B cell (primary cell): ENCODE measurements at regions not wholly inside any gene's neighbourhood (a gene's known extent, or its start where the extent isn't known, plus 50 kb on each side); places are given as distances from the start of the nearest gene placed in this dataset.

Experiments
- ATAC-seq: fragments of 200-7000 bp; cut with Tn5 transposase; one replicate; pipeline ENCODE4 v1.10.0; 2021; ENCODE audit warnings: low read depth, mild to moderate bottlenecking, moderate number of reproducible peaks, moderate library complexity
- CTCF ChIA-PET: fragments of 350-600 bp; sonication (Branson Sonifier 250); formaldehyde crosslinking; loops from one replicate; lab custom pipeline; 2021; ENCODE audit warnings: antibody characterized with exemption, inconsistent platforms; lab: Charles Lee
- POLR2A ChIA-PET: fragments of 350-600 bp; sonication (Branson Sonifier 250); formaldehyde crosslinking; loops from one replicate; lab custom pipeline; 2021; ENCODE audit warnings: antibody characterized with exemption; lab: Charles Lee
- DNase-seq: peaks from one replicate; pipeline ENCODE4 v3.0.0; 2013
- H2AFZ ChIP-seq: 2 replicates; pipeline ENCODE4 v1.6.1; 2012; ENCODE audit warnings: mild to moderate bottlenecking, low read depth, low read length; ENCODE audit not compliant: insufficient read depth, poor library complexity, severe bottlenecking
- H3K27ac ChIP-seq, 2 donors: 1 replicate in 1 of 2; 2 replicates in 1 of 2; pipeline ENCODE4 v1.5.1; 2012 to 2013; ENCODE audit warnings: low read length in 2 of 2, mild to moderate bottlenecking in 2 of 2, moderate library complexity in 1 of 2
- H3K27me3 ChIP-seq, 4 experiments: fragments of 200-600 bp in 1 of 4; sonication (generic) in 1 of 4; replicated peaks in 1 of 4; 1 replicate in 2 of 4; 2 replicates in 2 of 4; pipeline versions ENCODE4 v1.6.1 to v1.7.0; 2013 to 2016; ENCODE audit warnings: low read length in 3 of 4, mild to moderate bottlenecking in 2 of 4, mixed read lengths in 1 of 4, moderate library complexity in 1 of 4; ENCODE audit not compliant: insufficient read depth in 4 of 4, control insufficient read depth in 3 of 4; ENCODE audit errors: control extremely low read depth in 1 of 4
- H3K36me3 ChIP-seq, 2 experiments: replicated peaks in 1 of 2; 1 replicate in 1 of 2; 2 replicates in 1 of 2; pipeline versions ENCODE4 v1.6.1 to v1.7.1; 2013; ENCODE audit warnings: low read length in 1 of 2; ENCODE audit not compliant: insufficient read depth in 2 of 2, control insufficient read depth in 1 of 2; ENCODE audit errors: control extremely low read depth in 1 of 2, extremely low read depth in 1 of 2
- H3K4me1 ChIP-seq, 2 donors: fragments of 200-600 bp in 1 of 2; sonication (generic) in 1 of 2; 1 replicate in 1 of 2; 2 replicates in 1 of 2; pipeline versions ENCODE4 v1.5.1 to v1.6.1; 2013 to 2017; ENCODE audit warnings: low read length in 2 of 2; ENCODE audit not compliant: control insufficient read depth in 2 of 2, insufficient read depth in 2 of 2
- H3K4me2 ChIP-seq: replicated peaks from 2 replicates; pipeline ENCODE3; 2012; ENCODE audit warnings: mild to moderate bottlenecking, low read depth, low read length; ENCODE audit not compliant: poor library complexity, severe bottlenecking
- H3K4me3 ChIP-seq, 5 experiments: fragments of 200-600 bp in 1 of 5; sonication (generic) in 1 of 5; 1 replicate in 3 of 5; 2 replicates in 2 of 5; pipeline versions ENCODE4 v1.5.1 to v1.7.0; 2011 to 2016; ENCODE audit warnings: low read length in 4 of 5, mild to moderate bottlenecking in 4 of 5, low read depth in 2 of 5, control low read depth in 1 of 5, moderate library complexity in 1 of 5; ENCODE audit not compliant: insufficient read depth in 1 of 5; ENCODE audit errors: control extremely low read depth in 1 of 5, extremely low read depth in 1 of 5
- H3K79me2 ChIP-seq: fragments of 200-600 bp; sonication (generic); one replicate; pipeline ENCODE4 v1.6.0; 2016; ENCODE audit warnings: low read length; ENCODE audit not compliant: control insufficient read depth, insufficient read depth
- H3K9ac ChIP-seq: fragments of 200-600 bp; sonication (generic); 2 replicates; pipeline ENCODE4 v1.6.1; 2017; ENCODE audit warnings: mild to moderate bottlenecking, low read length, moderate library complexity
- H3K9me3 ChIP-seq, 3 donors: one replicate each; pipeline versions ENCODE4 v1.6.1 to v1.7.1; 2013; ENCODE audit warnings: low read length in 2 of 3; ENCODE audit not compliant: control insufficient read depth in 2 of 3, insufficient read depth in 1 of 3; ENCODE audit errors: control extremely low read depth in 1 of 3
- H4K20me1 ChIP-seq: 2 replicates; pipeline ENCODE4 v1.6.0; 2012; ENCODE audit warnings: mild to moderate bottlenecking, low read length; ENCODE audit not compliant: insufficient read depth, control insufficient read depth, poor library complexity, severe bottlenecking
- H3K27ac Mint-ChIP-seq: one replicate; pipeline ENCODE4 v1.8.0; 2021; ENCODE audit warnings: mixed read lengths
- H3K27me3 Mint-ChIP-seq: one replicate; pipeline ENCODE4 v1.8.0; 2021; ENCODE audit warnings: mixed read lengths
- H3K4me1 Mint-ChIP-seq: one replicate; pipeline ENCODE4 v1.8.0; 2021; ENCODE audit warnings: mixed read lengths
- H3K4me3 Mint-ChIP-seq: one replicate; pipeline ENCODE4 v1.8.0; 2021; ENCODE audit warnings: mixed read lengths
- H3K9me3 Mint-ChIP-seq: one replicate; pipeline ENCODE4 v1.8.0; 2022; ENCODE audit warnings: mixed read lengths; ENCODE audit not compliant: insufficient read depth
- EZH2 ChIP-seq: IDR thresholded peaks from 2 replicates; pipeline ENCODE4 v1.6.1; 2012; ENCODE audit warnings: borderline replicate concordance, low read depth, mild to moderate bottlenecking, moderate library complexity, low read length; ENCODE audit not compliant: insufficient read depth, poor library complexity, severe bottlenecking
- WGBS: methylation state at CpG from one replicate; pipeline ENCODE4 v1.1.5; 2013; ENCODE audit warnings: missing lambda C conversion rate; ENCODE audit not compliant: insufficient coverage; 5-methylcytosine and 5-hydroxymethylcytosine counted together
- intact Hi-C: fragments of 100-400 bp; cut with micrococcal nuclease; formaldehyde crosslinking; loops from one replicate; pipeline ENCODE4 v1.10.0; 2022
- TF ChIP-seq, protein P1 (sequence below): fragments of 200-600 bp; IDR thresholded peaks from one replicate; pipeline ENCODE4 v1.8.0; 2022; ENCODE audit warnings: antibody characterized with exemption, mild to moderate bottlenecking

GRCh38 chr11:103534191-103534590, 425.0 kb downstream of the DYNC2H1 start:
- ATAC-seq (no peak), DNase-seq (no peak)
- Histone ChIP-seq H3K36me3 (no peaks in the 10 kb centered on the region), H3K4me1 (no peaks in the 10 kb centered on the region), H2AFZ (no peak overlapping the region), H3K4me3 (no peak overlapping the region), H3K9me3 (peaks cover 0 to 3% (median 0%) of the 10 kb centered on the region in 3 donors), H3K79me2 (no peaks in the 10 kb centered on the region), H3K4me2 (no peak overlapping the region), H3K27ac (no peak overlapping the region), H3K9ac (no peak overlapping the region), H3K27me3 (no peaks in the 10 kb centered on the region), H4K20me1 (no peaks in the 10 kb centered on the region)
- H3K27me3 Mint-ChIP-seq: no peaks in the 10 kb centered on the region
- H3K4me1 Mint-ChIP-seq: no peaks in the 10 kb centered on the region
- intact Hi-C loops: no loop called here
- TF ChIP-seq EZH2: no peak
- TF ChIP-seq, protein P1, sequence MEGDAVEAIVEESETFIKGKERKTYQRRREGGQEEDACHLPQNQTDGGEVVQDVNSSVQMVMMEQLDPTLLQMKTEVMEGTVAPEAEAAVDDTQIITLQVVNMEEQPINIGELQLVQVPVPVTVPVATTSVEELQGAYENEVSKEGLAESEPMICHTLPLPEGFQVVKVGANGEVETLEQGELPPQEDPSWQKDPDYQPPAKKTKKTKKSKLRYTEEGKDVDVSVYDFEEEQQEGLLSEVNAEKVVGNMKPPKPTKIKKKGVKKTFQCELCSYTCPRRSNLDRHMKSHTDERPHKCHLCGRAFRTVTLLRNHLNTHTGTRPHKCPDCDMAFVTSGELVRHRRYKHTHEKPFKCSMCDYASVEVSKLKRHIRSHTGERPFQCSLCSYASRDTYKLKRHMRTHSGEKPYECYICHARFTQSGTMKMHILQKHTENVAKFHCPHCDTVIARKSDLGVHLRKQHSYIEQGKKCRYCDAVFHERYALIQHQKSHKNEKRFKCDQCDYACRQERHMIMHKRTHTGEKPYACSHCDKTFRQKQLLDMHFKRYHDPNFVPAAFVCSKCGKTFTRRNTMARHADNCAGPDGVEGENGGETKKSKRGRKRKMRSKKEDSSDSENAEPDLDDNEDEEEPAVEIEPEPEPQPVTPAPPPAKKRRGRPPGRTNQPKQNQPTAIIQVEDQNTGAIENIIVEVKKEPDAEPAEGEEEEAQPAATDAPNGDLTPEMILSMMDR: no peak
- H3K27ac Mint-ChIP-seq: no peak overlapping the region
- CTCF ChIA-PET: no interaction called here
- POLR2A ChIA-PET: no interaction called here
- H3K4me3 Mint-ChIP-seq: no peak overlapping the region
- H3K9me3 Mint-ChIP-seq: no peaks in the 10 kb centered on the region

DNA sequence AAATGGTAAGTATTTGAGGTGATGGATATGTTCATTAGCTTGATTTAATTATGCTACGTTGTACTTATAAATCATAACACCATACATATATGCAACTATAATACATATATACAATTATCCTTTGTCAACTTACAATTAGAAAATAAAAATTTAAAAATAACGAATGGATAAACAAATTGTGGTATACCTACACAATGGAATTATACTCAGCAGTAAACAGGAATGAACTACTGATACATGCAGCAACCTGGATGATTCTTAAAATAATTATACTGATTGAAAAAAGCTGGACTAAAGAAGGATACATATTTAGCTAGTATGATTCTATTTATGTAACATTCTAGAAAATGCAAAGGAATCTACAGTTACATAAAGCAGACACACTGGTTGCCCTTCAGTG, 425.7 kb downstream of the DYNC2H1 start:
- CTCF ChIA-PET: no interaction called here
- Histone ChIP-seq H3K27ac (no peak overlapping the region), H3K36me3 (no peaks in the 10 kb centered on the region), H3K27me3 (no peaks in the 10 kb centered on the region), H3K9ac (no peak overlapping the region), H3K4me1 (no peaks in the 10 kb centered on the region), H3K4me2 (no peak overlapping the region), H3K79me2 (no peaks in the 10 kb centered on the region), H3K9me3 (peaks cover 0 to 4% (median 0%) of the 10 kb centered on the region in 3 donors), H3K4me3 (no peak overlapping the region), H4K20me1 (no peaks in the 10 kb centered on the region), H2AFZ (no peak overlapping the region)
- Mint-ChIP-seq H3K27ac (no peak overlapping the region), H3K9me3 (no peaks in the 10 kb centered on the region), H3K4me1 (no peaks in the 10 kb centered on the region), H3K4me3 (no peak overlapping the region), H3K27me3 (no peaks in the 10 kb centered on the region)
- no CpG with 5 or more reads among the region's 2 CpGs for WGBS
- POLR2A ChIA-PET: no interaction called here
- intact Hi-C loops: no loop called here
- ATAC-seq: no peak
- DNase-seq: no peak
- TF ChIP-seq, protein P1: no peak
- no peak for TF ChIP-seq EZH2
